Testis (tissue), 2 donors: ENCODE measurements at regions not wholly inside any gene's neighbourhood (a gene's known extent, or its start where the extent isn't known, plus 50 kb on each side); places are given as distances from the start of the nearest gene placed in this dataset.

Experiments used
- DNase-seq: peaks from one replicate; pipeline ENCODE4 v3.0.0-alpha.2; 2019
- H3K27ac ChIP-seq, 2 donors: fragments of 200-600 bp; sonication (generic); one replicate each; pipeline ENCODE4 v1.5.1; 2019
- H3K27me3 ChIP-seq: fragments of 200-600 bp; sonication (generic); one replicate; pipeline ENCODE4 v1.5.1; 2019
- H3K36me3 ChIP-seq: fragments of 200-600 bp; sonication (generic); one replicate; pipeline ENCODE4 v1.5.1; 2017; ENCODE audit warnings: low read depth; ENCODE audit errors: missing control alignments
- H3K4me1 ChIP-seq: fragments of 200-600 bp; sonication (generic); one replicate; pipeline ENCODE4 v1.5.1; 2019
- H3K4me3 ChIP-seq, 2 donors: fragments of 200-600 bp; sonication (generic); one replicate each; pipeline ENCODE4 v1.5.1; 2017 to 2019
- H3K9me3 ChIP-seq: fragments of 200-600 bp; sonication (generic); one replicate; pipeline ENCODE4 v1.5.1; 2017
- CTCF ChIP-seq, 3 experiments: fragments of 450-650 bp in 2 of 3; fragments of 200-600 bp in 1 of 3; sonication (generic) in 1 of 3; IDR thresholded peaks; one replicate each; pipeline ENCODE4 v1.5.1; 2016 to 2019; ENCODE audit warnings: antibody characterized with exemption in 3 of 3, mild to moderate bottlenecking in 2 of 3, moderate library complexity in 1 of 3
- POLR2A ChIP-seq: fragments of 450-650 bp; IDR thresholded peaks from one replicate; pipeline ENCODE4 v1.6.1; 2017; ENCODE audit warnings: antibody characterized with exemption, mild to moderate bottlenecking, moderate library complexity
- WGBS, 2 donors: methylation state at CpG; one replicate each; pipeline ENCODE4 v1.1.5; 2018; 5-methylcytosine and 5-hydroxymethylcytosine counted together
- intact Hi-C: fragments of 100-400 bp; cut with DNase I; formaldehyde crosslinking; loops from one replicate; pipeline ENCODE4 v1.15.1; 2023; ENCODE audit warnings: low total_unique reads

GRCh38 chr20:60591172-60591799, 633.1 kb downstream of the CDH26 start:
- no peaks in the 10 kb centered on the region for H3K36me3 ChIP-seq
- H3K27me3 ChIP-seq, result no peaks in the 10 kb centered on the region
- intact Hi-C loops, result no loop called here
- H3K4me3 ChIP-seq, result no peak overlapping the region
- no peaks in the 10 kb centered on the region for H3K9me3 ChIP-seq
- TF ChIP-seq CTCF (IDR thresholded peaks at IDR 0.05) (no peak), POLR2A (no peak)
- H3K4me1 ChIP-seq, result no peaks in the 10 kb centered on the region
- 87 to 89% methylated on average over 6 of the region's 6 CpGs for WGBS, 2 donors
- no peak overlapping the region for H3K27ac ChIP-seq
- DNase-seq, result no peak

- Histone ChIP-seq H3K4me3 (no peak overlapping the region), H3K36me3 (no peaks in the 10 kb centered on the region), H3K27me3 (no peaks in the 10 kb centered on the region), H3K4me1 (no peaks in the 10 kb centered on the region), H3K27ac (no peak overlapping the region), H3K9me3 (no peaks in the 10 kb centered on the region)
- DNase-seq, result no peak
- WGBS, 2 donors, result 63 to 73% methylated on average over 7 to 14 of the region's 14 CpGs
- TF ChIP-seq POLR2A (no peak), CTCF (IDR thresholded peaks at IDR 0.05) (no peak)
- intact Hi-C loops, result no loop called here
Measured at GRCh38 chr20:60598528-60598927, 640.3 kb downstream of the CDH26 start.

GRCh38 chr20:60599381-60599780, 641.2 kb downstream of the CDH26 start:
- Histone ChIP-seq H3K9me3 (no peaks in the 10 kb centered on the region), H3K4me1 (no peaks in the 10 kb centered on the region), H3K27ac (no peak overlapping the region), H3K4me3 (no peak overlapping the region), H3K36me3 (no peaks in the 10 kb centered on the region), H3K27me3 (no peaks in the 10 kb centered on the region)
- DNase-seq, result no peak
- TF ChIP-seq CTCF (IDR thresholded peaks at IDR 0.05) (no peak), POLR2A (no peak)
- intact Hi-C loops, result no loop called here
- 59 to 79% methylated on average over 16 of the region's 16 CpGs for WGBS, 2 donors

GRCh38 chr20:60600036-60600435, 641.8 kb downstream of the CDH26 start:
- Histone ChIP-seq H3K9me3 (no peaks in the 10 kb centered on the region), H3K36me3 (no peaks in the 10 kb centered on the region), H3K4me1 (no peaks in the 10 kb centered on the region), H3K27me3 (no peaks in the 10 kb centered on the region), H3K4me3 (no peak overlapping the region), H3K27ac (no peak overlapping the region)
- no peak for TF ChIP-seq POLR2A
- no peak for TF ChIP-seq CTCF (IDR thresholded peaks at IDR 0.05)
- WGBS, 2 donors, result 47 to 70% methylated on average over 7 of the region's 7 CpGs
- intact Hi-C loops, result no loop called here
- DNase-seq, result no peak

GRCh38 chr20:60624066-60624465, 628.0 kb upstream of the CDH4 start:
- Histone ChIP-seq H3K4me3 (no peak overlapping the region), H3K27ac (no peak overlapping the region), H3K27me3 (no peaks in the 10 kb centered on the region), H3K9me3 (no peaks in the 10 kb centered on the region), H3K36me3 (no peaks in the 10 kb centered on the region), H3K4me1 (no peaks in the 10 kb centered on the region)
- WGBS, 2 donors, result 86 to 92% methylated on average over 4 of the region's 4 CpGs
- TF ChIP-seq CTCF (IDR thresholded peaks at IDR 0.05), result no peak
- TF ChIP-seq POLR2A, result no peak
- intact Hi-C loops, result no loop called here
- no peak for DNase-seq
